NCI-H446 treated with DMSO at 0.1 percent for 48 hours (cell line): ENCODE measurements at regions not wholly inside any gene's neighbourhood (a gene's known extent, or its start where the extent isn't known, plus 50 kb on each side); places are given as distances from the start of the nearest gene placed in this dataset.

Experiments
- DNase-seq: peaks from one replicate; lab custom pipeline; 2025; lab: John Stamatoyannopoulos, UW

DNA sequence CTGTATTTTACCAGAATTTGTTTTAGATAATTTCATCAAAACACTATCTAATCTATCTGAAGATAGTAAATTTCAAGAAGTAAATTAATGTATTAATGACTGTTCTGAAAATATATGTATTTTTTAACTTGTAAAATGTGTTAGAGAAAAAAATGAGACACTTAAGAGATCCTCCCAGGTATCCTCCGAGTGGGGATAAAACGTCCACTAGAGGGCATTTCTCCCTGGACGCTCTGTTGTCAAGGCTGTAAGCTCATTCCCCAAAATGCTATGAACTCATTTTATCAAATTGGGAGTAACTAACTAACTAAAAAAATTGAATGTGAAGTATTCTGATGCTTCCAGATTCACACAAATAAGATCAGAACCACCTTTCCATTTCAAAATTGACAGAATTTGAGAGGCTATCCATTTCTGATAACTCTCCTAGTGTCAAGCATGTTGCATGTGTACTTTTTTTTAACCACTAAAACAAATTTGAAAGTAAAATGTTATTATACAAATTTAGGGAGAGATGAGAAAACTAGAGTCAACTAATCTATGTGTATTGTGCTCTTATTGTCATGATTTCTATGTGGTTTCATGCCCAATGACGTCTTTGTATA lies 337.3 kb upstream of the HS3ST1 start:
- DNase-seq: no peak

- no peak for DNase-seq
These were observed 319.6 kb upstream of the HS3ST1 start for GRCh38 chr4:11748164-11748872.

DNA sequence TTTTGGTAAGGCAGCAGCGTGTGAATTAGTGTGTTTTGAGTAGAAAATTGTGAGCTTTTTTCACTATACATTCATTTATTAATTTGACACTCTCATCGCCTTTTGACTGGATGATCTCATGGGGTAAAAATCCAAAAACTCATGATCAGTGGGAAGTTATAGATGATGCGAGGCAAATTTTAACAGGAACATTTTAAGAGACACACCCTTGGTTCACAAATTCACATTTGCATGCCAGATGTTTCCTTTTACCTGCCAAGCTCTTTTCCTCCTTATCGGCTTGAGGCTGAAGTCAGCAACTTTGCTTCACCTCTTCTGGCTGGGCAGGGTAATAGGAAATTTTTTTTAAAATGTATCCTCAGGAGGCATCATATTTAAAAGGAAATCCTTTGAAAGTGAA lies 318.0 kb upstream of the HS3ST1 start:
- no peak for DNase-seq

- no peak for DNase-seq
These were observed 315.3 kb upstream of the HS3ST1 start for GRCh38 chr4:11743976-11744375.

- no peak for DNase-seq
These were observed 314.5 kb upstream of the HS3ST1 start for GRCh38 chr4:11743236-11743635.

GRCh38 chr4:11741190-11741652 lies 312.5 kb upstream of the HS3ST1 start:
- DNase-seq: no peak

GRCh38 chr4:11739992-11740391 lies 311.3 kb upstream of the HS3ST1 start:
- no peak for DNase-seq

DNA sequence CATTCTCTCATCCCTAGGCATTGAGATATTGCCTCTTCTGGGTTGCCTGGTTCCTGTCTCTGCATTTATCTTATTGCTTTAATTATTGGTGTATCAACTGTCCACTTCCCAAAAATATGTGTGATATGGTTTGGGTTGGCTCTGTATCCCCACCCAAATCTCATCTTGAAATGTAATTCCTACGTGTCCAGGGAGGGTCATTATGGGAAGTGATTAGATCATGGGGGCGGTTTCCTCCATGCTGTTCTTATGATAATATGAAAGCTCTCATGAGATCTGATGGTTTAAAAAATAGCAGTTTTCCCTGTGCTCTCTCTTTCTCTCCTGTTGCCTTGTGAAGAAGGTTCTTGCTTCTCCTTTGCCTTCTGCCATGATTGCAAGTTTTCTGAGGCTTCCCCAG lies 308.3 kb upstream of the HS3ST1 start:
- DNase-seq: no peak

- DNase-seq: no peak
These were observed 307.0 kb upstream of the HS3ST1 start for GRCh38 chr4:11735651-11736050.

GRCh38 chr4:11732155-11732554 lies 303.5 kb upstream of the HS3ST1 start:
- no peak for DNase-seq

DNA sequence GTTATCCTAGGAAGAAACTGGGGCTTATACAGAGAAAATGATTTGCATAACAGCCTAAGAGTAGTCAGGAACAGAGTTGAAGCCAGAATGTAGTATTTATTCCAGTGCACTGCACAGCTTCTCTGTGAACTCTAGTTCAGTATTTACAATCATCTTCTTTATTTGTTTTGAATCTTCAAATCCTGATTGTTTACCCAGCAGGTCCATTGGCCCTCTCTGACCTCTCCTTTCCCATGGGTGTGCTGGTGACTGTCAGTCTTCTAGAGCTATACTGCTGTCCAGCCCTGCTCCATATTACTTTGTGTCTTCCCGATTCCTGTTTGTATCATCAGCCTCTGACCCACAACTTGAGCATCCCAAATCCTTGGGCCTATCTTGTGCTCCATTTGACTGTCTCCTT lies 301.9 kb upstream of the HS3ST1 start:
- DNase-seq: no peak

DNA sequence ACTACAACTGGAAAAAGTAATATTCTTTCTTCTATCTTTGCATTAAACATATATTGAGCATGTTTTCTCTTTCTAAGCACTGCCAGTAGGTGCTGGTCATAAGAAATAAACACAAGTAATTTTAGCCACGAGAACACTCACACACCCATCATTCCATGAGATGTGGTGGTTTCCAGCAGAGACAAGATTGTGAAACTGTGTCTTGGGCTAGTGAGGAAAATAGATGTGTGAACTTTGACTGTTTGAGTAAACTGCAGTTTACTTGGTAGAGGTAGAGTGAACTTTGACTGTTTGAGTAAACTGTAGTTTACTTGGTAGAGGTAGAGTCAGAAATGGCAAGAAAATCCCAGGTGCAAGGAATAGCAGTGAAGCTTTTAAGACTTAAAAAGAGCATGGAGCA lies 300.9 kb upstream of the HS3ST1 start:
- no peak for DNase-seq

DNA sequence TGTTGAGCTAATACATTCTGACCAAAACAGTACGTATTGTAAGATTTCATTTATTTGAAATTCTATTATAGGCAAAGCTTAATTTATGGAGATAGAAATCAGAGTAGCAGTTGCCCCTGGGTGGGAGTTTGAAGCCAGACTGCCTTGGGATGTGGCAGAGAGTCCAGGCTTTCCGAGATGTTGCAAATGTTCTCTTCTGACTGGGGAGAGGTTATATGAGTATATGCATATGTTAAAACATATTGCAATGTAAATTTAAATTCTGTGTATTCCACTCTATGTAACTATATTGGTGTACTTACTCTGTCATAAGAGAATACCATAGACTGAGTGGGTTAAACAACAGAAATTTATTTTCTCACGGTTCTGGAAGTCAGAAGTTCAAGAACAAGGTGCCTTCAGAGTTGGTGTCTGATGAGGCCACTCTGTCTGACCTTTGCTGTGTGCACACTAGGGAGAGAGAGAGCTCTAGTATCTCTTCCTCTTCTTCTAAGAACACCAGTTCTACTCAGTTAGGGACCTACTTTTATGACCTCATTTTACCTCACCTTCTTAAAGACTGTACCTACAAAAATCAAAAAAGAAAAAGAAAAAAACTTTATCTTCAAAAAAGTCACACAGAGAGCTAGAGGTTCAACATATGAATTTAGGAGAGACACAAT lies 299.3 kb upstream of the HS3ST1 start:
- no peak for DNase-seq

DNA sequence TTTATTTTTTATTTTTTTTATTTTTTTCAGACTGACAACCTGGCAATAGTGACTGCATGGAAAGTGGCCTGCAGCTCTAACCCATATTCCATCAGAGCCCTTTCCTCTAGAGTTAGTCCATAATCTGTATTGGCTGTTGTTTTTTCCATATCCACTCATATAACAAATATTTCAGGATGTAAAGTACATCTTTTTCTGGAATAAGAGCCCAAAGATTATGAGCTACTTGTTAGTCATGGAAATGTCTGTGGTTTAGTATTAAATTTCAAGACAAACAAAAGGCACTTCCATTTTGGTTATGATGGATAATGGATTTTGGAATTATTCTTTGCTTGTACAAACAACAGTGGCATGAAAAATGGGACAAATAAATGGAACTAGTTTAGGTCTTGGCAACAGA lies 296.0 kb upstream of the HS3ST1 start:
- DNase-seq: no peak

- DNase-seq: no peak
These were observed 293.5 kb upstream of the HS3ST1 start for GRCh38 chr4:11722223-11722622.

GRCh38 chr4:11720292-11720691 lies 291.6 kb upstream of the HS3ST1 start:
- peak; percentile 1 for DNase-seq

GRCh38 chr4:11719879-11720278 lies 291.2 kb upstream of the HS3ST1 start:
- DNase-seq: no peak

DNA sequence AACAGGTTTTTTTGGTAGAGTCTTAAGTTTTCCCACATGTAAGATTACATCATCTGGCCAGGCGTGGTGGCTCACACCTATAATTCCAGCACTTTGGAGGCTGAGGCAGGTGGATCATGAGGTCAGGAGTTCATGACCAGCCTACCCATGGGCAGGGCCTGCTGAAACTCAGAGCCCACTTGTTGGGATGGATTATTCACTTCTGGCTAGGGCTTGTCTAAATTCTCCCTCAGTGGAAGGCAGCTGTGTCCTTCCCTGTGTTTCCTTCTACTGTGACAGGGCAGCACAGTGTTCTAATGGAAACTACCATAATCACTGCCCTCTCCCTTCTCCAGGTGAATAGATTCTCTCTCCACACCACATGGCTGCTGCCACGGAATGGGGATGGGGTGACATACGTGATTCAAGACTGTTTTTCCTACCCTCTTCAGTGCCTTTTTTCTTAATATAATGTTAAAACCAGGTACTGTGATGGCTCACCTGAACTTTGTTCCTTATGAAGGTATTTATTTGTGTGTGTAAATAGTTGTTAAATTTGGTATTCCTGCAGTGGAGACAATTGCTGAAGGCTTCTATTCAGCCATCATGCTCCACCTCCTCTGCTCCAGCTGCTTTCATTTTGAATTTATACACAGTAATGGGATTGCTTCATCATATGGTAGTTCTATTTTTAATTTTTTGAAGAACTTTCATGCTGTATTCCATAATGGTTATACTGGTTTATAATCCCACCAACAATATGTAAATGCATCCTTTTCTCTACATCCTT lies 287.2 kb upstream of the HS3ST1 start:
- DNase-seq: no peak

DNA sequence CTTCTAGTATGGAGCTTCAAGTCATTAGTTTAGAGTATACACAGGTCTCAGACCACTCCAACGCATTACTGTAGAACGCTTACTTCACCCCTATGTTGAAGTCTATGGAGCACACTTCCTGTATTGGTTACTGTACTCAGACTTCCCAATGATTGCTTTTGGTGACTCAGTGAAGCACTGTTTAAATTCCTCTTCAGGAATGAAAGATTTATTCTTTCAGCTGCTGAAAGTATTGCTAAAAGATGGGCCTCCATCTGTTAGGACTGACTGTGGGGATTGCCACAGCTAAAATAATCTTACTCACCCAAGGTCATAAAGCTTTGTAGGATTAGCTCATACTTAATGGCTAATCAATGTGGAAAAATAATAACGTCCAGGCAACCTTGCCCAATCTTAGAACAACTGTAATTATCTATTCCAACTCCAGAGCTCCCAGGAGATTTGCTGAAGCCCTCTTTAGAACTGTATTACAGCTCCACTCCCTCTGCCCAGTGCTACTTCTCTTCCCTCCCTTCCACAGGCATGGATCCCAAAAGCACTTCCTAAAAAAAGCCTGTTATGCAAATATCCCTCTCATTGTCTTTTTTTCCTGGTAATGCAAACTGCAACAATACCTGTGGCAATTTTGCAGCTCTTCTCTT lies 281.9 kb upstream of the HS3ST1 start:
- no peak for DNase-seq

GRCh38 chr4:11704186-11704830 lies 275.6 kb upstream of the HS3ST1 start:
- DNase-seq: no peak

- no peak for DNase-seq
These were observed 274.3 kb upstream of the HS3ST1 start for GRCh38 chr4:11702886-11703557.
